Fibroblast of mammary gland (primary cell): ENCODE measurements at regions not wholly inside any gene's neighbourhood (a gene's known extent, or its start where the extent isn't known, plus 50 kb on each side); places are given as distances from the start of the nearest gene placed in this dataset.

ENCODE experiments used
- DNase-seq: peaks from one replicate; pipeline ENCODE4 v3.0.0-alpha.2; 2010; ENCODE audit warnings: low read depth
- H3K4me3 ChIP-seq: 2 replicates; pipeline ENCODE4 v1.5.1; 2011; ENCODE audit warnings: low read depth, mild to moderate bottlenecking, low read length, moderate library complexity; ENCODE audit not compliant: control insufficient read depth
- TF ChIP-seq, protein P1 (sequence below): conservative IDR thresholded peaks from 2 replicates; pipeline ENCODE4 v1.5.1; 2011; ENCODE audit warnings: low read depth, low read length, inconsistent platforms; ENCODE audit not compliant: control insufficient read depth, insufficient read depth

DNA sequence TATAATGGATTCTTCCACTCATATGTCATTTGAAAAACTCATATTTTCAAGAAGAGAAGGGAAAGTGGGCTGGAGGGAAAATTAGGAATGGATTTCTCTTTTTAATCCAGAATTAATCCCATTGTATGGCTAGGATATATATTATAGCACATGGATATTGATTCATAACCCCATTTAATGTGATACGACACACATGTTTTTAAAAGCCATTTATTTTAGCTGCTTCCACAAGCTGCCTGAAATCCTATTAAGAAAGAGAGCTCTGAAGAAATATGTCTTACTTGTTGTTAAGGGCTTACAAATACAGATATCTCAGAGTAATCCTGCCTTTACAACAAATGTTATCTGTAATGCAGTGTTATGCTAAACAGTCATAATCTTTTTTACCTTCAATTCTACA, 598.6 kb downstream of the AMY1C start:
- TF ChIP-seq, protein P1, sequence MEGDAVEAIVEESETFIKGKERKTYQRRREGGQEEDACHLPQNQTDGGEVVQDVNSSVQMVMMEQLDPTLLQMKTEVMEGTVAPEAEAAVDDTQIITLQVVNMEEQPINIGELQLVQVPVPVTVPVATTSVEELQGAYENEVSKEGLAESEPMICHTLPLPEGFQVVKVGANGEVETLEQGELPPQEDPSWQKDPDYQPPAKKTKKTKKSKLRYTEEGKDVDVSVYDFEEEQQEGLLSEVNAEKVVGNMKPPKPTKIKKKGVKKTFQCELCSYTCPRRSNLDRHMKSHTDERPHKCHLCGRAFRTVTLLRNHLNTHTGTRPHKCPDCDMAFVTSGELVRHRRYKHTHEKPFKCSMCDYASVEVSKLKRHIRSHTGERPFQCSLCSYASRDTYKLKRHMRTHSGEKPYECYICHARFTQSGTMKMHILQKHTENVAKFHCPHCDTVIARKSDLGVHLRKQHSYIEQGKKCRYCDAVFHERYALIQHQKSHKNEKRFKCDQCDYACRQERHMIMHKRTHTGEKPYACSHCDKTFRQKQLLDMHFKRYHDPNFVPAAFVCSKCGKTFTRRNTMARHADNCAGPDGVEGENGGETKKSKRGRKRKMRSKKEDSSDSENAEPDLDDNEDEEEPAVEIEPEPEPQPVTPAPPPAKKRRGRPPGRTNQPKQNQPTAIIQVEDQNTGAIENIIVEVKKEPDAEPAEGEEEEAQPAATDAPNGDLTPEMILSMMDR = no peak
- H3K4me3 ChIP-seq = no peak overlapping the region
- no peak for DNase-seq

GRCh38 chr1:104353580-104353979, 603.9 kb downstream of the AMY1C start:
- DNase-seq = no peak
- TF ChIP-seq, protein P1 = no peak
- H3K4me3 ChIP-seq = no peak overlapping the region

GRCh38 chr1:104358086-104358485, 608.4 kb downstream of the AMY1C start:
- TF ChIP-seq, protein P1 = no peak
- no peak overlapping the region for H3K4me3 ChIP-seq
- DNase-seq = no peak

DNA sequence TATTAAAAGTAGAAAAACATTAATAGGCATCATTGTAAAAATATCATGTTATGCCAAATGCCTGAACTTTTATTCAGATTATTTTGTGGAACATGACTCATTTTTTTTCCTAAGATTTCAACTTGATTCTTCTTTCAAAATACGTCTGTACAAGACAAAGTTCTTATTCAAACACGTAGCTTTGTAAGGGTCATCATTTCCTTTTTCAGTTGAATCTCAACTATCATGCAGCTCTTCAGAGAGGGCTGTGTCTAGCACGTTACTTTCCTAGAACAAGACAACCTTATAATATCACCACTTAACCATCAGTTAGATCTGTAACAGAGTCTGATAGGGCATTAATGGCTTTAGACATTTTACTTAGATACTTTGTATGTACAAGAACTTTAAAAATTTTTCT, 608.9 kb downstream of the AMY1C start:
- no peak overlapping the region for H3K4me3 ChIP-seq
- TF ChIP-seq, protein P1 = no peak
- DNase-seq = no peak

DNA sequence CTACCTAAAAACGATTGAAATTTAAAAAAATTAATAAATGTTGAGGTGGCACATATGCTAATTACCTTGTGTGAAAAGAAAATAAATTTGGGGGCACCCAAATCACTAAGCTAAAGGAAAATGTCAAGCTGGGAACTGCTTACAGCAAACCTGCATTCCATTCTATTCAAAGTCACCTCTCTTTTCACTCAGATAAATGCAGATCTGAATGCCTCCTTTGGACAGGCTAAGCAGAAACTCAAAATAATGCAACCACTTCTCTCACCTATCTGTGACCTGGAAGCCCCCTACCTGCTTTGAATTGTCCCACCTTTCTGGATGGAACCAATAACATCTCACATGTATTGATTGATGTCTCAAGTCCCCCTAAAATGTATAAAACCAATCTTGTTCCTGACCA, 628.7 kb downstream of the AMY1C start:
- DNase-seq = no peak
- TF ChIP-seq, protein P1 = no peak
- no peak overlapping the region for H3K4me3 ChIP-seq

GRCh38 chr1:104380003-104380402, 630.3 kb downstream of the AMY1C start:
- TF ChIP-seq, protein P1 = no peak
- no peak for DNase-seq
- no peak overlapping the region for H3K4me3 ChIP-seq
